H1 (cell line): ENCODE measurements at regions not wholly inside any gene's neighbourhood (a gene's known extent, or its start where the extent isn't known, plus 50 kb on each side); places are given as distances from the start of the nearest gene placed in this dataset.

Experiments used
- ATF3 ChIP-seq: IDR thresholded peaks from 2 replicates; pipeline ENCODE4 v1.6.1; 2011; ENCODE audit warnings: low read depth, mild to moderate bottlenecking, low read length; ENCODE audit not compliant: insufficient read depth
- BACH1 ChIP-seq: IDR thresholded peaks from 2 replicates; pipeline ENCODE4 v1.6.1; 2012; ENCODE audit warnings: low read length, improper control_type of control experiment
- CREB1 ChIP-seq: IDR thresholded peaks from 2 replicates; pipeline ENCODE4 v1.6.1; 2012; ENCODE audit warnings: inconsistent platforms
- EP300 ChIP-seq, 2 experiments: IDR thresholded peaks; 1 replicate in 1 of 2; 2 replicates in 1 of 2; pipeline ENCODE4 v1.6.1; 2011 to 2012; ENCODE audit warnings: low read depth in 2 of 2, low read length in 2 of 2, mild to moderate bottlenecking in 2 of 2, borderline replicate concordance in 1 of 2, inconsistent platforms in 1 of 2, moderate library complexity in 1 of 2
- KDM1A ChIP-seq: fragments of 200-600, 300-600 bp; sonication (generic); IDR thresholded peaks from 2 replicates; pipeline ENCODE4 v1.7.1; 2016; ENCODE audit warnings: mild to moderate bottlenecking, low read length, borderline replicate concordance
- KDM5A ChIP-seq: fragments of 200-600 bp; IDR thresholded peaks from 2 replicates; pipeline ENCODE4 v1.7.1; 2012; ENCODE audit warnings: mild to moderate bottlenecking, low read length, inconsistent platforms, mixed read lengths
- RNF2 ChIP-seq: fragments of 200-900, 300-1000 bp; sonication (generic); IDR thresholded peaks from 2 replicates; pipeline ENCODE4 v1.7.1; 2016; ENCODE audit warnings: borderline replicate concordance, low read depth, mild to moderate bottlenecking, antibody characterized with exemption, low read length; ENCODE audit not compliant: poor library complexity, severe bottlenecking; ENCODE audit errors: missing control alignments
- RXRA ChIP-seq: IDR thresholded peaks from 2 replicates; pipeline ENCODE4 v1.6.1; 2011; ENCODE audit warnings: low read depth, mild to moderate bottlenecking, low read length, moderate library complexity; ENCODE audit not compliant: insufficient read depth
- SIX5 ChIP-seq: IDR thresholded peaks from 2 replicates; pipeline ENCODE4 v1.6.1; 2011; ENCODE audit warnings: mild to moderate bottlenecking, low read depth, low read length
- TEAD4 ChIP-seq: IDR thresholded peaks from 2 replicates; pipeline ENCODE4 v1.6.1; 2012; ENCODE audit warnings: low read depth, low read length, inconsistent platforms, mixed read lengths
- ZNF274 ChIP-seq: IDR thresholded peaks from 2 replicates; pipeline ENCODE4 v1.7.0; 2012; ENCODE audit warnings: low read length, borderline replicate concordance; ENCODE audit errors: extremely low read depth
- TF ChIP-seq, protein P1 (sequence below): fragments of 300-600 bp; sonication (generic); IDR thresholded peaks from 2 replicates; pipeline ENCODE4 v1.7.1; 2012; ENCODE audit warnings: low read length, moderate library complexity, mild to moderate bottlenecking, inconsistent platforms; ENCODE audit not compliant: insufficient replicate concordance

GRCh38 chr11:128240546-128240945, 346.8 kb downstream of the ETS1 start (continued):
- TF ChIP-seq, protein P1, sequence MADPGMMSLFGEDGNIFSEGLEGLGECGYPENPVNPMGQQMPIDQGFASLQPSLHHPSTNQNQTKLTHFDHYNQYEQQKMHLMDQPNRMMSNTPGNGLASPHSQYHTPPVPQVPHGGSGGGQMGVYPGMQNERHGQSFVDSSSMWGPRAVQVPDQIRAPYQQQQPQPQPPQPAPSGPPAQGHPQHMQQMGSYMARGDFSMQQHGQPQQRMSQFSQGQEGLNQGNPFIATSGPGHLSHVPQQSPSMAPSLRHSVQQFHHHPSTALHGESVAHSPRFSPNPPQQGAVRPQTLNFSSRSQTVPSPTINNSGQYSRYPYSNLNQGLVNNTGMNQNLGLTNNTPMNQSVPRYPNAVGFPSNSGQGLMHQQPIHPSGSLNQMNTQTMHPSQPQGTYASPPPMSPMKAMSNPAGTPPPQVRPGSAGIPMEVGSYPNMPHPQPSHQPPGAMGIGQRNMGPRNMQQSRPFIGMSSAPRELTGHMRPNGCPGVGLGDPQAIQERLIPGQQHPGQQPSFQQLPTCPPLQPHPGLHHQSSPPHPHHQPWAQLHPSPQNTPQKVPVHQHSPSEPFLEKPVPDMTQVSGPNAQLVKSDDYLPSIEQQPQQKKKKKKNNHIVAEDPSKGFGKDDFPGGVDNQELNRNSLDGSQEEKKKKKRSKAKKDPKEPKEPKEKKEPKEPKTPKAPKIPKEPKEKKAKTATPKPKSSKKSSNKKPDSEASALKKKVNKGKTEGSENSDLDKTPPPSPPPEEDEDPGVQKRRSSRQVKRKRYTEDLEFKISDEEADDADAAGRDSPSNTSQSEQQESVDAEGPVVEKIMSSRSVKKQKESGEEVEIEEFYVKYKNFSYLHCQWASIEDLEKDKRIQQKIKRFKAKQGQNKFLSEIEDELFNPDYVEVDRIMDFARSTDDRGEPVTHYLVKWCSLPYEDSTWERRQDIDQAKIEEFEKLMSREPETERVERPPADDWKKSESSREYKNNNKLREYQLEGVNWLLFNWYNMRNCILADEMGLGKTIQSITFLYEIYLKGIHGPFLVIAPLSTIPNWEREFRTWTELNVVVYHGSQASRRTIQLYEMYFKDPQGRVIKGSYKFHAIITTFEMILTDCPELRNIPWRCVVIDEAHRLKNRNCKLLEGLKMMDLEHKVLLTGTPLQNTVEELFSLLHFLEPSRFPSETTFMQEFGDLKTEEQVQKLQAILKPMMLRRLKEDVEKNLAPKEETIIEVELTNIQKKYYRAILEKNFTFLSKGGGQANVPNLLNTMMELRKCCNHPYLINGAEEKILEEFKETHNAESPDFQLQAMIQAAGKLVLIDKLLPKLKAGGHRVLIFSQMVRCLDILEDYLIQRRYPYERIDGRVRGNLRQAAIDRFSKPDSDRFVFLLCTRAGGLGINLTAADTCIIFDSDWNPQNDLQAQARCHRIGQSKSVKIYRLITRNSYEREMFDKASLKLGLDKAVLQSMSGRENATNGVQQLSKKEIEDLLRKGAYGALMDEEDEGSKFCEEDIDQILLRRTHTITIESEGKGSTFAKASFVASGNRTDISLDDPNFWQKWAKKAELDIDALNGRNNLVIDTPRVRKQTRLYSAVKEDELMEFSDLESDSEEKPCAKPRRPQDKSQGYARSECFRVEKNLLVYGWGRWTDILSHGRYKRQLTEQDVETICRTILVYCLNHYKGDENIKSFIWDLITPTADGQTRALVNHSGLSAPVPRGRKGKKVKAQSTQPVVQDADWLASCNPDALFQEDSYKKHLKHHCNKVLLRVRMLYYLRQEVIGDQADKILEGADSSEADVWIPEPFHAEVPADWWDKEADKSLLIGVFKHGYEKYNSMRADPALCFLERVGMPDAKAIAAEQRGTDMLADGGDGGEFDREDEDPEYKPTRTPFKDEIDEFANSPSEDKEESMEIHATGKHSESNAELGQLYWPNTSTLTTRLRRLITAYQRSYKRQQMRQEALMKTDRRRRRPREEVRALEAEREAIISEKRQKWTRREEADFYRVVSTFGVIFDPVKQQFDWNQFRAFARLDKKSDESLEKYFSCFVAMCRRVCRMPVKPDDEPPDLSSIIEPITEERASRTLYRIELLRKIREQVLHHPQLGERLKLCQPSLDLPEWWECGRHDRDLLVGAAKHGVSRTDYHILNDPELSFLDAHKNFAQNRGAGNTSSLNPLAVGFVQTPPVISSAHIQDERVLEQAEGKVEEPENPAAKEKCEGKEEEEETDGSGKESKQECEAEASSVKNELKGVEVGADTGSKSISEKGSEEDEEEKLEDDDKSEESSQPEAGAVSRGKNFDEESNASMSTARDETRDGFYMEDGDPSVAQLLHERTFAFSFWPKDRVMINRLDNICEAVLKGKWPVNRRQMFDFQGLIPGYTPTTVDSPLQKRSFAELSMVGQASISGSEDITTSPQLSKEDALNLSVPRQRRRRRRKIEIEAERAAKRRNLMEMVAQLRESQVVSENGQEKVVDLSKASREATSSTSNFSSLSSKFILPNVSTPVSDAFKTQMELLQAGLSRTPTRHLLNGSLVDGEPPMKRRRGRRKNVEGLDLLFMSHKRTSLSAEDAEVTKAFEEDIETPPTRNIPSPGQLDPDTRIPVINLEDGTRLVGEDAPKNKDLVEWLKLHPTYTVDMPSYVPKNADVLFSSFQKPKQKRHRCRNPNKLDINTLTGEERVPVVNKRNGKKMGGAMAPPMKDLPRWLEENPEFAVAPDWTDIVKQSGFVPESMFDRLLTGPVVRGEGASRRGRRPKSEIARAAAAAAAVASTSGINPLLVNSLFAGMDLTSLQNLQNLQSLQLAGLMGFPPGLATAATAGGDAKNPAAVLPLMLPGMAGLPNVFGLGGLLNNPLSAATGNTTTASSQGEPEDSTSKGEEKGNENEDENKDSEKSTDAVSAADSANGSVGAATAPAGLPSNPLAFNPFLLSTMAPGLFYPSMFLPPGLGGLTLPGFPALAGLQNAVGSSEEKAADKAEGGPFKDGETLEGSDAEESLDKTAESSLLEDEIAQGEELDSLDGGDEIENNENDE = no peak
- TF ChIP-seq RNF2 = no peak
- TF ChIP-seq BACH1 = no peak
- no peak for TF ChIP-seq TEAD4
- no peak for TF ChIP-seq ATF3
- no peak for TF ChIP-seq EP300 (IDR thresholded peaks at IDR 0.05; ENCODE audit: borderline replicate concordance in 1 of 2, low read depth in 2 of 2, low read length in 2 of 2)
- no peak for TF ChIP-seq ZNF274
- TF ChIP-seq RXRA = no peak
- TF ChIP-seq SIX5 = no peak
- no peak for TF ChIP-seq KDM1A
- no peak for TF ChIP-seq KDM5A
- no peak for TF ChIP-seq CREB1
